IMR-90 (cell line): ENCODE measurements at regions not wholly inside any gene's neighbourhood (a gene's known extent, or its start where the extent isn't known, plus 50 kb on each side); places are given as distances from the start of the nearest gene placed in this dataset.

Source experiments
- ATAC-seq: fragments of 200-7000 bp; cut with Tn5 transposase; 2 replicates; pipeline ENCODE4 v1.9.1; 2020; ENCODE audit warnings: low read depth, mild to moderate bottlenecking, moderate library complexity
- BruUV-seq: library from RNA; stranded (reverse); fragments of 400-500 nt; replicated peaks from 2 replicates; lab custom pipeline; 2021; lab: Mats Ljungman, UMichigan
- CTCF ChIA-PET: fragments of 300-600 bp; formaldehyde crosslinking; extraction: SDS; loops from one replicate; lab custom pipeline; 2021; ENCODE audit warnings: antibody characterized with exemption; lab: Yijun Ruan, JAX
- POLR2A ChIA-PET: fragments of 300-600 bp; sonication (Branson Sonifier 250); formaldehyde crosslinking; loops from one replicate; lab custom pipeline; 2022; ENCODE audit warnings: antibody characterized with exemption; ENCODE audit not compliant: unreplicated experiment; lab: Charles Lee
- DNase-seq: peaks from one replicate; pipeline ENCODE4 v3.0.0; 2013
- H2AFZ ChIP-seq: replicated peaks from 2 replicates; pipeline ENCODE3; 2013; ENCODE audit warnings: low read length, mild to moderate bottlenecking; ENCODE audit not compliant: poor library complexity
- H2AK5ac ChIP-seq: 2 replicates; pipeline ENCODE4 v1.6.1; 2013; ENCODE audit warnings: low read depth, low read length, inconsistent platforms
- H2AK9ac ChIP-seq: replicated peaks from 2 replicates; pipeline ENCODE3; 2013; ENCODE audit warnings: mild to moderate bottlenecking, low read depth, low read length, moderate library complexity; ENCODE audit not compliant: poor library complexity
- H2BK120ac ChIP-seq: 2 replicates; pipeline ENCODE4 v1.6.1; 2013; ENCODE audit warnings: low read depth, low read length, inconsistent platforms
- H2BK15ac ChIP-seq: 3 replicates; pipeline ENCODE4 v1.6.1; 2013; ENCODE audit warnings: low read depth, low read length, inconsistent platforms
- H2BK20ac ChIP-seq: 2 replicates; pipeline ENCODE4 v1.6.1; 2013; ENCODE audit warnings: low read depth, mild to moderate bottlenecking, inconsistent platforms, low read length, moderate library complexity
- H2BK5ac ChIP-seq: 2 replicates; pipeline ENCODE4 v1.6.1; 2013; ENCODE audit warnings: mild to moderate bottlenecking, low read depth, low read length, inconsistent platforms; ENCODE audit not compliant: poor library complexity, severe bottlenecking
- H3K14ac ChIP-seq: replicated peaks from 2 replicates; pipeline ENCODE4 v1.6.1; 2013; ENCODE audit warnings: low read depth, low read length, inconsistent platforms
- H3K18ac ChIP-seq: 2 replicates; pipeline ENCODE4 v1.6.1; 2013; ENCODE audit warnings: low read depth, low read length, control low read depth
- H3K23ac ChIP-seq: 2 replicates; pipeline ENCODE4 v1.6.1; 2013; ENCODE audit warnings: low read depth, low read length, inconsistent platforms
- H3K27ac ChIP-seq: 2 replicates; pipeline ENCODE4 v1.5.1; 2013; ENCODE audit warnings: mild to moderate bottlenecking, control low read depth, low read length; ENCODE audit not compliant: insufficient read depth
- H3K27me3 ChIP-seq: 2 replicates; pipeline ENCODE4 v1.6.1; 2013; ENCODE audit warnings: low read length; ENCODE audit not compliant: control insufficient read depth, insufficient read depth
- H3K36me3 ChIP-seq: 2 replicates; pipeline ENCODE4 v1.6.1; 2013; ENCODE audit warnings: low read length, mixed read lengths; ENCODE audit not compliant: control insufficient read depth, insufficient read depth
- H3K4ac ChIP-seq: 2 replicates; pipeline ENCODE4 v1.6.1; 2013; ENCODE audit warnings: low read depth, low read length, inconsistent platforms
- H3K4me1 ChIP-seq: 2 replicates; pipeline ENCODE4 v1.6.1; 2013; ENCODE audit warnings: low read length, mixed read lengths; ENCODE audit not compliant: control insufficient read depth, insufficient read depth
- H3K4me2 ChIP-seq: 2 replicates; pipeline ENCODE4 v1.6.1; 2013; ENCODE audit warnings: low read depth, mild to moderate bottlenecking, control low read depth, low read length, moderate library complexity
- H3K4me3 ChIP-seq: 2 replicates; pipeline ENCODE4 v1.5.1; 2013; ENCODE audit warnings: low read depth, mild to moderate bottlenecking, control low read depth, low read length, moderate library complexity; ENCODE audit not compliant: insufficient read depth
- H3K56ac ChIP-seq: 2 replicates; pipeline ENCODE4 v1.6.1; 2013; ENCODE audit warnings: low read length, inconsistent platforms; ENCODE audit not compliant: insufficient read depth; ENCODE audit errors: extremely low read depth
- H3K79me1 ChIP-seq, 2 experiments: 2 replicates each; pipeline ENCODE4 v1.6.1; 2013; ENCODE audit warnings: low read length in 2 of 2, inconsistent platforms in 1 of 2, low read depth in 1 of 2
- H3K9ac ChIP-seq: 2 replicates; pipeline ENCODE4 v1.6.1; 2013; ENCODE audit warnings: low read depth, low read length, control low read depth
- H3K9me1 ChIP-seq: 2 replicates; pipeline ENCODE4 v1.6.1; 2013; ENCODE audit warnings: low read length, inconsistent platforms; ENCODE audit not compliant: insufficient read depth
- H3K9me3 ChIP-seq: 2 replicates; pipeline ENCODE4 v1.6.1; 2013; ENCODE audit warnings: low read length; ENCODE audit not compliant: control insufficient read depth, insufficient read depth
- H4K20me1 ChIP-seq: 2 replicates; pipeline ENCODE4 v1.6.1; 2013; ENCODE audit warnings: low read length, inconsistent platforms; ENCODE audit not compliant: insufficient read depth
- H4K5ac ChIP-seq: 2 replicates; pipeline ENCODE4 v1.6.1; 2013; ENCODE audit warnings: mild to moderate bottlenecking, low read depth, low read length, control low read depth
- H4K8ac ChIP-seq, 2 experiments: 2 replicates each; pipeline ENCODE4 v1.6.1; 2013; ENCODE audit warnings: low read depth in 2 of 2, low read length in 2 of 2, control low read depth in 1 of 2, inconsistent platforms in 1 of 2
- H4K91ac ChIP-seq: 2 replicates; pipeline ENCODE4 v1.6.1; 2013; ENCODE audit warnings: low read depth, low read length, inconsistent platforms; ENCODE audit not compliant: insufficient read depth
- BHLHE40 ChIP-seq: fragments of 150-350 bp; IDR thresholded peaks from 2 replicates; pipeline ENCODE4 v1.6.1; 2016; ENCODE audit warnings: mild to moderate bottlenecking, low read depth, low read length
- CEBPB ChIP-seq: IDR thresholded peaks from 2 replicates; pipeline ENCODE4 v1.6.1; 2012; ENCODE audit warnings: low read depth, low read length, improper control_type of control experiment
- CHD1 ChIP-seq: IDR thresholded peaks from 2 replicates; pipeline ENCODE4 v1.6.1; 2012; ENCODE audit warnings: low read depth, low read length, improper control_type of control experiment
- RAD21 ChIP-seq: IDR thresholded peaks from 2 replicates; pipeline ENCODE4 v1.6.1; 2012; ENCODE audit warnings: low read length, improper control_type of control experiment
- RFX5 ChIP-seq: IDR thresholded peaks from 2 replicates; pipeline ENCODE4 v1.8.0; 2012; ENCODE audit warnings: low read depth, mild to moderate bottlenecking, low read length, moderate library complexity
- SMC3 ChIP-seq: fragments of 150-350 bp; IDR thresholded peaks from 2 replicates; pipeline ENCODE4 v1.6.1; 2016; ENCODE audit warnings: low read depth, mild to moderate bottlenecking, antibody characterized with exemption, low read length, moderate library complexity
- WGBS, 2 experiments: methylation state at CpG; one replicate each; pipeline versions ENCODE4 v1.1.5 to v1.1.7; 2013; ENCODE audit warnings: missing lambda C conversion rate in 2 of 2; ENCODE audit not compliant: insufficient read length in 1 of 2; ENCODE audit errors: extremely low coverage in 2 of 2; 5-methylcytosine and 5-hydroxymethylcytosine counted together
- dilution Hi-C: fragments of 300-500 bp; cut with HindIII; formaldehyde crosslinking; loops from one replicate; pipeline ENCODE4 v1.14.3; 2018; ENCODE audit warnings: low sequenced_read_pairs; ENCODE audit not compliant: unreplicated experiment
- in situ Hi-C: fragments of 300-500 bp; cut with MboI; formaldehyde crosslinking; loops from 3 replicates; pipeline ENCODE4 v1.14.3; 2019; ENCODE audit warnings: low sequenced_read_pairs, inconsistent platforms, mixed read lengths
- intact Hi-C: fragments of 100-400 bp; cut with micrococcal nuclease; formaldehyde crosslinking; loops from 2 replicates; pipeline ENCODE4 v1.10.0; 2022

DNA sequence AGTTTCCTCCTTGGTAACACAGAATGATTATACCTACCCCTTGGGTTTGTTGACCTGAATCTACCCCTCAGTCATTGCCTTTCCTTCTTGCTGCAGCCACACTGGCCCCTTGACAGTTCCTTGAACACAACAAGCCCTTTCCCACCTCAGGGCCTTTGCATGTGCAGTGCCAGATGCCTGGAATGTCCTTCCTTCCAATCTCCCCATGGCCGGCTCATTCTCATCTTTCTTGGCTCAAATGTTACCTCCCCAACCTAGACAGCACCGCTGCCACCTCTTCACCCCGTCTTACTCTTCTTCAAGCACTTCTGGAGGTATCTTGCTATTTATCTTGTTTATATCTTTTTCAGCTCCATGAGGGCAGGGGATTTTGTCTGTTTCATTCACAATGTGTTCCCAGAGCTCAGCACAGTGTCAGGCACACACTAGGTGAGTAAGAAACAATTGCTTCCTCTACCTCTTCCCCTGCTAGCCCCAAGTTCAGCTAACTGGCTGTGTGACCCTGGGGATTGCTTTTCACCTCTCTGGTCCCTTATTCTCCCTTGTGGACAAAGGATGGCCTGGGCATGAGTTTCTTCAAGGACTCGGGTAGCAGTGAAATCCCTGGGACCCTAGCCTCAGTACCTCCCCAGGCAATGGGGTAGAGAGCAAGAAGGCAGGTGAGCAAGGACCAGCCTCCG, 121.5 kb downstream of the CEBPB start:
- DNase-seq (no peak), ATAC-seq (no peak)
- BruUV-seq = no TSS peak
- Histone ChIP-seq H2AK5ac (peak overlapping the region; percentile 99), H2BK5ac (peak overlapping the region; percentile 82), H3K18ac (peak overlapping the region; percentile 80), H3K27ac (peak overlapping the region; percentile 55), H3K4me1 (peaks cover 32% of the 10 kb centered on the region), H3K79me1 (peaks cover 0 to 47% of the 10 kb centered on the region in 2 experiments; a peak in 2 of 4 replicates), H3K27me3 (no peaks in the 10 kb centered on the region), H2BK20ac (peak overlapping the region; percentile 97), H3K14ac (peak overlapping the region; percentile 87), H3K4me3 (no peak overlapping the region), H3K4me2 (peak overlapping the region; percentile 7; the same call in 1 of the 2 replicates), H2BK15ac (peak overlapping the region; percentile 92), H3K9me1 (peaks cover 41% of the 10 kb centered on the region), H3K36me3 (no peaks in the 10 kb centered on the region), H4K5ac (peak overlapping the region; percentile 73), H2AK9ac (peak overlapping the region; percentile 91), H4K91ac (peak overlapping the region; percentile 96), H3K56ac (peak overlapping the region; percentile 74), H2BK120ac (peak overlapping the region; percentile 100), H4K8ac (peak overlapping the region; percentile 72 to 92), H3K9me3 (no peaks in the 10 kb centered on the region), H2AFZ (peak overlapping the region; percentile 40), H3K4ac (peak overlapping the region; percentile 100), H3K23ac (peak overlapping the region; percentile 79), H3K9ac (peak overlapping the region; percentile 20; the same call in 1 of the 2 replicates), H4K20me1 (no peaks in the 10 kb centered on the region)
- dilution Hi-C loops = no loop called here
- TF ChIP-seq SMC3 (no peak), BHLHE40 (no peak), CHD1 (no peak), RAD21 (no peak), RFX5 (no peak), CEBPB (no peak)
- ChIA-PET POLR2A (no interaction called here), CTCF (no interaction called here)
- WGBS, 2 experiments = no CpG with 5 or more reads among the region's 5 CpGs
- intact Hi-C loops = no loop called here
- in situ Hi-C loops = no loop called here
